Mesothelial cell of epicardium (in vitro differentiated cells): ENCODE measurements at regions not wholly inside any gene's neighbourhood (a gene's known extent, or its start where the extent isn't known, plus 50 kb on each side); places are given as distances from the start of the nearest gene placed in this dataset.

ENCODE experiments used
- DNase-seq, 2 experiments: peaks; one replicate each; pipeline ENCODE4 v3.0.0; 2021; ENCODE audit warnings: low spot score in 2 of 2; ENCODE audit not compliant: unreplicated experiment in 2 of 2
- H3K27ac Mint-ChIP-seq: 2 replicates; pipeline ENCODE4 v1.8.0; 2021; ENCODE audit warnings: mixed read lengths
- H3K27me3 Mint-ChIP-seq: 2 replicates; pipeline ENCODE4 v1.8.0; 2021; ENCODE audit warnings: low read depth, mixed read lengths
- H3K36me3 Mint-ChIP-seq: 2 replicates; pipeline ENCODE4 v1.8.0; 2021; ENCODE audit warnings: mixed read lengths
- H3K4me1 Mint-ChIP-seq: 2 replicates; pipeline ENCODE4 v1.8.0; 2021; ENCODE audit warnings: mixed read lengths
- H3K4me3 Mint-ChIP-seq: 2 replicates; pipeline ENCODE4 v1.8.0; 2021; ENCODE audit warnings: mild to moderate bottlenecking, moderate library complexity, mixed read lengths
- H3K9me3 Mint-ChIP-seq: 2 replicates; pipeline ENCODE4 v1.8.0; 2021; ENCODE audit warnings: mixed read lengths
- CTCF ChIP-seq: fragments of 200-600 bp; sonication (generic); IDR thresholded peaks from one replicate; pipeline ENCODE4 v1.5.0; 2021; ENCODE audit warnings: antibody characterized with exemption; ENCODE audit not compliant: unreplicated experiment

GRCh38 chr4:24476282-24476681, 108.1 kb downstream of the DHX15 start:
- peak; percentile 76 for TF ChIP-seq CTCF
- H3K4me1 Mint-ChIP-seq: peaks cover 16% of the 10 kb centered on the region
- H3K27me3 Mint-ChIP-seq: peaks cover 59% of the 10 kb centered on the region
- no peak overlapping the region for H3K27ac Mint-ChIP-seq
- H3K4me3 Mint-ChIP-seq: no peak overlapping the region
- no peaks in the 10 kb centered on the region for H3K9me3 Mint-ChIP-seq
- H3K36me3 Mint-ChIP-seq: no peaks in the 10 kb centered on the region
- DNase-seq: no peak

- H3K27me3 Mint-ChIP-seq: peaks cover 61% of the 10 kb centered on the region
- H3K27ac Mint-ChIP-seq: no peak overlapping the region
- H3K4me1 Mint-ChIP-seq: peaks cover 18% of the 10 kb centered on the region
Observed at GRCh38 chr4:24475756-24476155, 108.6 kb downstream of the DHX15 start.

GRCh38 chr4:24473309-24473721, 111.0 kb downstream of the DHX15 start:
- H3K4me1 Mint-ChIP-seq: peaks cover 27% of the 10 kb centered on the region

More at GRCh38 chr4:24475756-24476155, 108.6 kb downstream of the DHX15 start:
- Mint-ChIP-seq H3K4me3 (no peak overlapping the region), H3K9me3 (no peaks in the 10 kb centered on the region), H3K36me3 (no peaks in the 10 kb centered on the region)
- no peak for DNase-seq
- TF ChIP-seq CTCF: no peak

GRCh38 chr4:24472514-24473308, 111.6 kb downstream of the DHX15 start:
- Mint-ChIP-seq H3K27me3 (peaks cover 76% of the 10 kb centered on the region), H3K36me3 (no peaks in the 10 kb centered on the region), H3K9me3 (no peaks in the 10 kb centered on the region), H3K4me3 (peak overlapping the region; percentile 86), H3K27ac (peak overlapping the region; percentile 80), H3K4me1 (peaks cover 23% of the 10 kb centered on the region)
- DNase-seq: peak; percentile 53 to 79
- peak; percentile 78 for TF ChIP-seq CTCF

More at GRCh38 chr4:24473309-24473721, 111.0 kb downstream of the DHX15 start:
- TF ChIP-seq CTCF: peak; percentile 13
- H3K27ac Mint-ChIP-seq: peak overlapping the region; percentile 88
- no peaks in the 10 kb centered on the region for H3K9me3 Mint-ChIP-seq
- peak in 1 of 2 experiments; percentile 43 for DNase-seq
- H3K27me3 Mint-ChIP-seq: peaks cover 76% of the 10 kb centered on the region
- peak overlapping the region; percentile 86 for H3K4me3 Mint-ChIP-seq
- no peaks in the 10 kb centered on the region for H3K36me3 Mint-ChIP-seq

GRCh38 chr4:24472161-24472510, 112.2 kb downstream of the DHX15 start:
- Mint-ChIP-seq H3K4me1 (peaks cover 23% of the 10 kb centered on the region), H3K27me3 (peaks cover 78% of the 10 kb centered on the region), H3K27ac (peak overlapping the region; percentile 80), H3K4me3 (peak overlapping the region; percentile 86), H3K36me3 (no peaks in the 10 kb centered on the region), H3K9me3 (no peaks in the 10 kb centered on the region)
- DNase-seq: no peak
- TF ChIP-seq CTCF: no peak
